ENCODE measurements at regions not wholly inside any gene's neighbourhood (a gene's known extent, or its start where the extent isn't known, plus 50 kb on each side); places are given as distances from the start of the nearest gene placed in this dataset.

- TF ChIP-seq, protein P1, sequence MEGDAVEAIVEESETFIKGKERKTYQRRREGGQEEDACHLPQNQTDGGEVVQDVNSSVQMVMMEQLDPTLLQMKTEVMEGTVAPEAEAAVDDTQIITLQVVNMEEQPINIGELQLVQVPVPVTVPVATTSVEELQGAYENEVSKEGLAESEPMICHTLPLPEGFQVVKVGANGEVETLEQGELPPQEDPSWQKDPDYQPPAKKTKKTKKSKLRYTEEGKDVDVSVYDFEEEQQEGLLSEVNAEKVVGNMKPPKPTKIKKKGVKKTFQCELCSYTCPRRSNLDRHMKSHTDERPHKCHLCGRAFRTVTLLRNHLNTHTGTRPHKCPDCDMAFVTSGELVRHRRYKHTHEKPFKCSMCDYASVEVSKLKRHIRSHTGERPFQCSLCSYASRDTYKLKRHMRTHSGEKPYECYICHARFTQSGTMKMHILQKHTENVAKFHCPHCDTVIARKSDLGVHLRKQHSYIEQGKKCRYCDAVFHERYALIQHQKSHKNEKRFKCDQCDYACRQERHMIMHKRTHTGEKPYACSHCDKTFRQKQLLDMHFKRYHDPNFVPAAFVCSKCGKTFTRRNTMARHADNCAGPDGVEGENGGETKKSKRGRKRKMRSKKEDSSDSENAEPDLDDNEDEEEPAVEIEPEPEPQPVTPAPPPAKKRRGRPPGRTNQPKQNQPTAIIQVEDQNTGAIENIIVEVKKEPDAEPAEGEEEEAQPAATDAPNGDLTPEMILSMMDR (IDR thresholded peaks at IDR 0.05; ENCODE audit: borderline replicate concordance, insufficient read depth, low read depth, low read length) = no peak
- no peak overlapping the region for H3K4me3 ChIP-seq (ENCODE audit: low read depth, low read length)
These were observed 699.0 kb downstream of the FGF9 start for GRCh38 chr13:22369840-22370239.

- TF ChIP-seq, protein P1 (IDR thresholded peaks at IDR 0.05; ENCODE audit: borderline replicate concordance, insufficient read depth, low read depth, low read length) = no peak
- H3K4me3 ChIP-seq (ENCODE audit: low read depth, low read length) = no peak overlapping the region
These were observed 701.4 kb downstream of the FGF9 start for GRCh38 chr13:22372261-22372660.

- TF ChIP-seq, protein P1 (IDR thresholded peaks at IDR 0.05; ENCODE audit: borderline replicate concordance, insufficient read depth, low read depth, low read length) = no peak
- H3K4me3 ChIP-seq (ENCODE audit: low read depth, low read length) = no peak overlapping the region
These were observed 704.3 kb downstream of the FGF9 start for GRCh38 chr13:22375151-22375550.

DNA sequence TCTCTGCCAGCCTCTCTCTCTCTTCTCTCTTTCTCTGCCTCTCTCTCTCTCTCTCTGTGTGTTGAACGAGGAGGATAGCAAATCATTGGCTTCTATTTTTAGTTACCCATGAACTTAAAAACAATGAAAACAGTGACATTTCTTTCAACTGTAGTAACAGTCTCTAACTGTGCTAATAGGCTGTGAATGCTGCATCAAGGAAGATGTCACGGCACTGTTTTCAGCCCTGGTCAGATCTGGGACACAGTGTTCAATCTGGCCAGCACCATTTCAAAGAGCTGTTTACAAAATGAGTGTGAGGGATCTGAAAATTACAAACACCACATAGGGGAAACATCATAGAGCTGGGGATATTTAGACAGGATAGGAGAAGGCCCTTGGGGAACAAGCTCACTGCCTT lies 717.0 kb downstream of the FGF9 start:
- TF ChIP-seq, protein P1 (IDR thresholded peaks at IDR 0.05; ENCODE audit: borderline replicate concordance, insufficient read depth, low read depth, low read length) = no peak
- H3K4me3 ChIP-seq (ENCODE audit: low read depth, low read length) = no peak overlapping the region

- H3K4me3 ChIP-seq (ENCODE audit: low read depth, low read length) = no peak overlapping the region
- TF ChIP-seq, protein P1 (IDR thresholded peaks at IDR 0.05; ENCODE audit: borderline replicate concordance, insufficient read depth, low read depth, low read length) = no peak
These were observed 729.0 kb downstream of the FGF9 start for GRCh38 chr13:22399801-22400420.

- no peak overlapping the region for H3K4me3 ChIP-seq (ENCODE audit: low read depth, low read length)
- TF ChIP-seq, protein P1 (IDR thresholded peaks at IDR 0.05; ENCODE audit: borderline replicate concordance, insufficient read depth, low read depth, low read length) = no peak
These were observed 731.8 kb downstream of the FGF9 start for GRCh38 chr13:22402682-22403081.

DNA sequence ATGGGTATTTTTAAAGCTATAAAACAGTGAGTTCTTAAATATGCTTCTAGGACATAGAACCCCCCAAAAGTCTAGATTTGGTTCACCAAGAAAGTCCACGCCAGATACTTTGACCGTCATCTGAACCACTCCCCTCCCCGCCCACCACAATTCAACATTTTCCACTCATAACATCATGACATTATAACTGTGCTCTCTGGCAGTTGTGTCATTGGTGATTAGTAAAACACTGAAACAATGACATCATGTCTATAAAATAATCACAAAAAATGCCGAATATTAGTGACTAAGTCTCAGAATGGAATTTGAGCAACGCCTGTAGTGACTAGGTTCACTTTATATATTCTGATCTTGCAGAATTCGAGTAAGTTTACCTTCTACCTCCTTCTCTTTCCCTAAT lies 732.3 kb downstream of the FGF9 start:
- H3K4me3 ChIP-seq (ENCODE audit: low read depth, low read length) = no peak overlapping the region
- TF ChIP-seq, protein P1 (IDR thresholded peaks at IDR 0.05; ENCODE audit: borderline replicate concordance, insufficient read depth, low read depth, low read length) = no peak

Measured in GM12875 (cell line).